Tibial nerve (tissue), 4 donors: ENCODE measurements at regions not wholly inside any gene's neighbourhood (a gene's known extent, or its start where the extent isn't known, plus 50 kb on each side); places are given as distances from the start of the nearest gene placed in this dataset.

Experiments used
- DNase-seq, 2 donors: peaks; one replicate each; pipeline ENCODE4 v3.0.0-alpha.2; 2019; ENCODE audit warnings: low spot score in 2 of 2
- H3K27ac ChIP-seq, 4 donors: fragments of 200-600 bp; sonication (generic) in 3 of 4; one replicate each; pipeline ENCODE4 v1.5.1; 2017 to 2019; ENCODE audit warnings: mild to moderate bottlenecking in 1 of 4
- H3K27me3 ChIP-seq, 2 donors: fragments of 200-600 bp; sonication (generic) in 1 of 2; one replicate each; pipeline versions ENCODE4 v1.5.1 to v1.6.0; 2017 to 2019
- H3K36me3 ChIP-seq, 3 donors: fragments of 200-600 bp; sonication (generic); one replicate each; pipeline ENCODE4 v1.5.1; 2018 to 2019
- H3K4me1 ChIP-seq, 4 donors: fragments of 200-600 bp; sonication (generic) in 3 of 4; one replicate each; pipeline ENCODE4 v1.5.1; 2017 to 2019
- H3K4me3 ChIP-seq, 4 donors: fragments of 200-600 bp; sonication (generic) in 3 of 4; one replicate each; pipeline ENCODE4 v1.5.1; 2017 to 2019; ENCODE audit warnings: mild to moderate bottlenecking in 1 of 4, moderate library complexity in 1 of 4
- H3K9me3 ChIP-seq, 4 donors: fragments of 200-600 bp; sonication (generic) in 3 of 4; one replicate each; pipeline ENCODE4 v1.5.1; 2017 to 2019
- EP300 ChIP-seq, 2 donors: sonication (generic); formaldehyde crosslinking; IDR thresholded peaks; one replicate each; pipeline ENCODE4 v1.6.1; 2017; ENCODE audit warnings: antibody characterized with exemption in 2 of 2, mild to moderate bottlenecking in 1 of 2
- POLR2A ChIP-seq, 2 donors: fragments of 450-650 bp; IDR thresholded peaks; one replicate each; pipeline ENCODE4 v1.6.1; 2017; ENCODE audit warnings: antibody characterized with exemption in 2 of 2, mild to moderate bottlenecking in 2 of 2, moderate library complexity in 2 of 2
- WGBS, 2 donors: methylation state at CpG; one replicate each; pipeline ENCODE4 v1.1.5; 2018; 5-methylcytosine and 5-hydroxymethylcytosine counted together
- TF ChIP-seq, protein P1 (sequence below), 5 experiments: fragments of 200-600 bp in 3 of 5; fragments of 450-650 bp in 2 of 5; sonication (generic) in 3 of 5; IDR thresholded peaks; one replicate each; pipeline ENCODE4 v1.5.1; 2016 to 2019; ENCODE audit warnings: antibody characterized with exemption in 5 of 5, mild to moderate bottlenecking in 3 of 5, moderate library complexity in 2 of 5

- 89 to 90% methylated on average over 5 of the region's 5 CpGs for WGBS, 2 donors
- no peak overlapping the region for H3K27ac ChIP-seq
- no peak for DNase-seq
- H3K4me3 ChIP-seq, result no peak overlapping the region
- no peaks in the 10 kb centered on the region for H3K27me3 ChIP-seq
- TF ChIP-seq POLR2A (IDR thresholded peaks at IDR 0.05), result no peak
- TF ChIP-seq, protein P1, sequence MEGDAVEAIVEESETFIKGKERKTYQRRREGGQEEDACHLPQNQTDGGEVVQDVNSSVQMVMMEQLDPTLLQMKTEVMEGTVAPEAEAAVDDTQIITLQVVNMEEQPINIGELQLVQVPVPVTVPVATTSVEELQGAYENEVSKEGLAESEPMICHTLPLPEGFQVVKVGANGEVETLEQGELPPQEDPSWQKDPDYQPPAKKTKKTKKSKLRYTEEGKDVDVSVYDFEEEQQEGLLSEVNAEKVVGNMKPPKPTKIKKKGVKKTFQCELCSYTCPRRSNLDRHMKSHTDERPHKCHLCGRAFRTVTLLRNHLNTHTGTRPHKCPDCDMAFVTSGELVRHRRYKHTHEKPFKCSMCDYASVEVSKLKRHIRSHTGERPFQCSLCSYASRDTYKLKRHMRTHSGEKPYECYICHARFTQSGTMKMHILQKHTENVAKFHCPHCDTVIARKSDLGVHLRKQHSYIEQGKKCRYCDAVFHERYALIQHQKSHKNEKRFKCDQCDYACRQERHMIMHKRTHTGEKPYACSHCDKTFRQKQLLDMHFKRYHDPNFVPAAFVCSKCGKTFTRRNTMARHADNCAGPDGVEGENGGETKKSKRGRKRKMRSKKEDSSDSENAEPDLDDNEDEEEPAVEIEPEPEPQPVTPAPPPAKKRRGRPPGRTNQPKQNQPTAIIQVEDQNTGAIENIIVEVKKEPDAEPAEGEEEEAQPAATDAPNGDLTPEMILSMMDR (IDR thresholded peaks at IDR 0.05), result no peak
- TF ChIP-seq EP300 (IDR thresholded peaks at IDR 0.05), result no peak
- no peaks in the 10 kb centered on the region for H3K36me3 ChIP-seq
- no peaks in the 10 kb centered on the region for H3K9me3 ChIP-seq
- no peaks in the 10 kb centered on the region for H3K4me1 ChIP-seq
These were observed 112.2 kb downstream of the SLITRK5 start for GRCh38 chr13:87783366-87783765.

DNA sequence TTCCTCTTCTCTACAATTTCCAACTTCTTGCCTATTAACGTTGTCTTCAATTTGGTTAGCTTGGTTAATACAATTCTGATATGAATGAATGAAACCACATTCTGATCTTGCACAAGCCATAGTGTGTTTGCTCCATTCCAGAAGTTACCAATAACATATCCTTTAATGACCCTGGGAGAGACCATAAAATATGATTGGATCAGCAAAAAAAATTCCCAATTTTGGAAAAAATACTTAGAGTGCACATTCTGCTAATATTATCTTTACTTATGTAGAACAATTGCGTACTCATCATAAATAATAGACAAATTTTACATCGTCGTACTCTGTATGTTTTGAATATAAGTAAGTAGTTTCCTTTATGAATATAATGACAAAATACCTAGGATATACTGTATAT lies 117.2 kb downstream of the SLITRK5 start:
- DNase-seq, result no peak
- TF ChIP-seq, protein P1 (IDR thresholded peaks at IDR 0.05), result no peak
- no peak for TF ChIP-seq POLR2A (IDR thresholded peaks at IDR 0.05)
- no peak for TF ChIP-seq EP300 (IDR thresholded peaks at IDR 0.05)
- H3K27ac ChIP-seq, result no peak overlapping the region
- no peaks in the 10 kb centered on the region for H3K27me3 ChIP-seq
- H3K9me3 ChIP-seq, result peaks cover 0 to 2% (median 0%) of the 10 kb centered on the region in 4 donors
- H3K36me3 ChIP-seq, result no peaks in the 10 kb centered on the region
- WGBS, 2 donors, result 88 to 93% methylated on average over 4 of the region's 4 CpGs
- H3K4me1 ChIP-seq, result no peaks in the 10 kb centered on the region
- no peak overlapping the region for H3K4me3 ChIP-seq

- Histone ChIP-seq H3K9me3 (peaks cover 0 to 2% (median 0%) of the 10 kb centered on the region in 4 donors), H3K27ac (no peak overlapping the region), H3K4me1 (no peaks in the 10 kb centered on the region), H3K4me3 (no peak overlapping the region), H3K36me3 (no peaks in the 10 kb centered on the region), H3K27me3 (no peaks in the 10 kb centered on the region)
- WGBS, 2 donors, result 70 to 72% methylated on average over 6 of the region's 6 CpGs
- no peak for TF ChIP-seq POLR2A (IDR thresholded peaks at IDR 0.05)
- no peak for TF ChIP-seq EP300 (IDR thresholded peaks at IDR 0.05)
- TF ChIP-seq, protein P1 (IDR thresholded peaks at IDR 0.05), result no peak
- no peak for DNase-seq
These were observed 121.7 kb downstream of the SLITRK5 start for GRCh38 chr13:87792878-87793277.

GRCh38 chr13:87798536-87798935 lies 127.4 kb downstream of the SLITRK5 start:
- H3K27ac ChIP-seq, result no peak overlapping the region
- no peak for DNase-seq
- no peak overlapping the region for H3K4me3 ChIP-seq
- no peaks in the 10 kb centered on the region for H3K9me3 ChIP-seq
- H3K27me3 ChIP-seq, result no peaks in the 10 kb centered on the region
- H3K36me3 ChIP-seq, result no peaks in the 10 kb centered on the region
- WGBS, 2 donors, result 60 to 61% methylated on average over 2 of the region's 2 CpGs
- H3K4me1 ChIP-seq, result no peaks in the 10 kb centered on the region
- TF ChIP-seq, protein P1 (IDR thresholded peaks at IDR 0.05), result no peak
- TF ChIP-seq EP300 (IDR thresholded peaks at IDR 0.05), result no peak

- 40 to 41% methylated on average over 12 to 13 of the region's 13 CpGs for WGBS, 2 donors
- no peaks in the 10 kb centered on the region for H3K4me1 ChIP-seq
- H3K9me3 ChIP-seq, result no peaks in the 10 kb centered on the region
- H3K27me3 ChIP-seq, result no peaks in the 10 kb centered on the region
- no peak overlapping the region for H3K4me3 ChIP-seq
- TF ChIP-seq POLR2A (IDR thresholded peaks at IDR 0.05), result no peak
- no peak for TF ChIP-seq EP300 (IDR thresholded peaks at IDR 0.05)
- TF ChIP-seq, protein P1 (IDR thresholded peaks at IDR 0.05), result no peak
- H3K36me3 ChIP-seq, result no peaks in the 10 kb centered on the region
- no peak for DNase-seq
- H3K27ac ChIP-seq, result no peak overlapping the region
These were observed 139.2 kb downstream of the SLITRK5 start for GRCh38 chr13:87810391-87810801.
